ENCODE measurements at regions not wholly inside any gene's neighbourhood (a gene's known extent, or its start where the extent isn't known, plus 50 kb on each side); places are given as distances from the start of the nearest gene placed in this dataset.

DNA sequence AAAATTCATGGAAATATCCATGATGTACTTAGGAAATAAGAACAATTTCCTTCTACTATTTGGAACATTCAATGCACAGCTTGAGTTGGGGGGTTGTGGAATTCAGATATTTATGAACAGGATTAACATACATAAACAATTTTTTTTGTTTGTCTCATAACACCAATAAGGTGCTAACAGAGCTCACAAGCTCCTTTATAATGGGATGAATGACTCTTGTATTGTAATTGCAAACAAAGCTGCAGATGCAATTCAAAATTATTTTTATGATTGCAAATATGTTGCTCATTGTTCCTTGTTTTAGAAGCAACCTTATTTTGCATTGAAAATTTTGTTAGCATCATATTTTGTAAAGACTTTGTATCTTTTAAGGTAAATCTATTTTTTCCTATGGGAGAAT is 265.7 kb downstream of the PCDH17 start:
- TF ChIP-seq, protein P1, sequence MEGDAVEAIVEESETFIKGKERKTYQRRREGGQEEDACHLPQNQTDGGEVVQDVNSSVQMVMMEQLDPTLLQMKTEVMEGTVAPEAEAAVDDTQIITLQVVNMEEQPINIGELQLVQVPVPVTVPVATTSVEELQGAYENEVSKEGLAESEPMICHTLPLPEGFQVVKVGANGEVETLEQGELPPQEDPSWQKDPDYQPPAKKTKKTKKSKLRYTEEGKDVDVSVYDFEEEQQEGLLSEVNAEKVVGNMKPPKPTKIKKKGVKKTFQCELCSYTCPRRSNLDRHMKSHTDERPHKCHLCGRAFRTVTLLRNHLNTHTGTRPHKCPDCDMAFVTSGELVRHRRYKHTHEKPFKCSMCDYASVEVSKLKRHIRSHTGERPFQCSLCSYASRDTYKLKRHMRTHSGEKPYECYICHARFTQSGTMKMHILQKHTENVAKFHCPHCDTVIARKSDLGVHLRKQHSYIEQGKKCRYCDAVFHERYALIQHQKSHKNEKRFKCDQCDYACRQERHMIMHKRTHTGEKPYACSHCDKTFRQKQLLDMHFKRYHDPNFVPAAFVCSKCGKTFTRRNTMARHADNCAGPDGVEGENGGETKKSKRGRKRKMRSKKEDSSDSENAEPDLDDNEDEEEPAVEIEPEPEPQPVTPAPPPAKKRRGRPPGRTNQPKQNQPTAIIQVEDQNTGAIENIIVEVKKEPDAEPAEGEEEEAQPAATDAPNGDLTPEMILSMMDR (IDR thresholded peaks at IDR 0.05; ENCODE audit: insufficient read depth, low read length) = no peak
- TF ChIP-seq, protein P2, sequence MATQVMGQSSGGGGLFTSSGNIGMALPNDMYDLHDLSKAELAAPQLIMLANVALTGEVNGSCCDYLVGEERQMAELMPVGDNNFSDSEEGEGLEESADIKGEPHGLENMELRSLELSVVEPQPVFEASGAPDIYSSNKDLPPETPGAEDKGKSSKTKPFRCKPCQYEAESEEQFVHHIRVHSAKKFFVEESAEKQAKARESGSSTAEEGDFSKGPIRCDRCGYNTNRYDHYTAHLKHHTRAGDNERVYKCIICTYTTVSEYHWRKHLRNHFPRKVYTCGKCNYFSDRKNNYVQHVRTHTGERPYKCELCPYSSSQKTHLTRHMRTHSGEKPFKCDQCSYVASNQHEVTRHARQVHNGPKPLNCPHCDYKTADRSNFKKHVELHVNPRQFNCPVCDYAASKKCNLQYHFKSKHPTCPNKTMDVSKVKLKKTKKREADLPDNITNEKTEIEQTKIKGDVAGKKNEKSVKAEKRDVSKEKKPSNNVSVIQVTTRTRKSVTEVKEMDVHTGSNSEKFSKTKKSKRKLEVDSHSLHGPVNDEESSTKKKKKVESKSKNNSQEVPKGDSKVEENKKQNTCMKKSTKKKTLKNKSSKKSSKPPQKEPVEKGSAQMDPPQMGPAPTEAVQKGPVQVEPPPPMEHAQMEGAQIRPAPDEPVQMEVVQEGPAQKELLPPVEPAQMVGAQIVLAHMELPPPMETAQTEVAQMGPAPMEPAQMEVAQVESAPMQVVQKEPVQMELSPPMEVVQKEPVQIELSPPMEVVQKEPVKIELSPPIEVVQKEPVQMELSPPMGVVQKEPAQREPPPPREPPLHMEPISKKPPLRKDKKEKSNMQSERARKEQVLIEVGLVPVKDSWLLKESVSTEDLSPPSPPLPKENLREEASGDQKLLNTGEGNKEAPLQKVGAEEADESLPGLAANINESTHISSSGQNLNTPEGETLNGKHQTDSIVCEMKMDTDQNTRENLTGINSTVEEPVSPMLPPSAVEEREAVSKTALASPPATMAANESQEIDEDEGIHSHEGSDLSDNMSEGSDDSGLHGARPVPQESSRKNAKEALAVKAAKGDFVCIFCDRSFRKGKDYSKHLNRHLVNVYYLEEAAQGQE (IDR thresholded peaks at IDR 0.05; ENCODE audit: insufficient replicate concordance, low read depth) = no peak

All from HL-60 (cell line).